K562 (cell line): ENCODE measurements at regions not wholly inside any gene's neighbourhood (a gene's known extent, or its start where the extent isn't known, plus 50 kb on each side); places are given as distances from the start of the nearest gene placed in this dataset.

ENCODE experiments used
- ATAC-seq: fragments of 200-7000 bp; cut with Tn5 transposase; 3 replicates; pipeline ENCODE4 v1.9.1; 2020; ENCODE audit warnings: moderate library complexity
- BruUV-seq: library from RNA; stranded (reverse); fragments of 400-500 nt; replicated peaks from 2 replicates; lab custom pipeline; 2021; lab: Mats Ljungman, UMichigan
- CTCF ChIA-PET: fragments of 300-600 bp; formaldehyde crosslinking; extraction: SDS; loops from one replicate; lab custom pipeline; 2021; ENCODE audit warnings: low intra/inter-chr PET ratio; lab: Yijun Ruan, JAX
- POLR2A ChIA-PET: fragments of 300-600, 350-650 bp; sonication (Branson Sonifier 250); formaldehyde crosslinking; extraction: SDS; loops from one replicate; lab custom pipeline; 2021; ENCODE audit warnings: antibody characterized with exemption, inconsistent platforms; lab: Yijun Ruan, JAX
- DNase-seq, 4 experiments: peaks; one replicate each; pipeline versions ENCODE4 v3.0.0 to v3.0.0-alpha.2; 2011 to 2018; ENCODE audit warnings: low spot score in 3 of 4, mixed read lengths in 3 of 4; ENCODE audit errors: extremely low read depth in 1 of 4
- FAIRE-seq: peaks from 2 replicates; lab custom pipeline; 2011; peaks lifted over from hg19 to GRCh38; lab: Jason Lieb, UNC
- H2AFZ ChIP-seq: 2 replicates; pipeline ENCODE4 v1.6.0; 2011; ENCODE audit warnings: low read depth, low read length, control low read depth, inconsistent platforms
- H3K27ac ChIP-seq: fragments of 200-600 bp; 3 replicates; pipeline ENCODE4 v1.8.0; 2011; ENCODE audit warnings: low read depth, mild to moderate bottlenecking, control low read depth, inconsistent platforms, low read length, moderate library complexity, mixed read lengths; ENCODE audit errors: extremely low read depth
- H3K27me3 ChIP-seq, 2 experiments: fragments of 300-600 bp in 1 of 2; 2 replicates in 1 of 2; 3 replicates in 1 of 2; pipeline versions ENCODE4 v1.6.0 to v1.8.0; 2011; ENCODE audit warnings: inconsistent platforms in 2 of 2, low read length in 2 of 2, mild to moderate bottlenecking in 1 of 2, mixed read lengths in 1 of 2, moderate library complexity in 1 of 2; ENCODE audit not compliant: control insufficient read depth in 2 of 2, insufficient read depth in 2 of 2
- H3K36me3 ChIP-seq: fragments of 300-600 bp; 3 replicates; pipeline ENCODE4 v1.8.0; 2011; ENCODE audit warnings: mild to moderate bottlenecking, low read length, inconsistent platforms; ENCODE audit not compliant: control insufficient read depth, insufficient read depth
- H3K4me1 ChIP-seq, 2 experiments: fragments of 200-600 bp in 1 of 2; replicated peaks in 1 of 2; 2 replicates in 1 of 2; 3 replicates in 1 of 2; pipeline versions ENCODE4 v1.5.1 to v1.8.0; 2011; ENCODE audit warnings: inconsistent platforms in 2 of 2, low read length in 2 of 2, mild to moderate bottlenecking in 1 of 2, mixed read lengths in 1 of 2, moderate library complexity in 1 of 2; ENCODE audit not compliant: control insufficient read depth in 2 of 2, insufficient read depth in 2 of 2
- H3K4me2 ChIP-seq: 2 replicates; pipeline ENCODE4 v1.6.1; 2011; ENCODE audit warnings: low read length, control low read depth, inconsistent platforms, mixed read lengths; ENCODE audit not compliant: insufficient read depth
- H3K4me3 ChIP-seq: fragments of 200-600 bp; sonication (generic), shearing (Covaris generic); 2 replicates; pipeline ENCODE4 v1.5.1; 2016; ENCODE audit warnings: control low read depth, inconsistent platforms
- H3K79me2 ChIP-seq: fragments of 200-600 bp; 3 replicates; pipeline ENCODE4 v1.8.0; 2011; ENCODE audit warnings: low read length, inconsistent platforms; ENCODE audit not compliant: control insufficient read depth, insufficient read depth
- H3K9ac ChIP-seq, 2 experiments: 2 replicates each; pipeline versions ENCODE4 v1.6.0 to v1.6.1; 2011; ENCODE audit warnings: low read depth in 2 of 2, low read length in 2 of 2, control low read depth in 1 of 2, inconsistent platforms in 1 of 2, mild to moderate bottlenecking in 1 of 2, mixed read lengths in 1 of 2; ENCODE audit not compliant: insufficient read depth in 1 of 2
- H3K9me1 ChIP-seq: one replicate; pipeline ENCODE4 v1.6.0; 2011; ENCODE audit warnings: inconsistent platforms, mild to moderate bottlenecking, low read length, moderate library complexity; ENCODE audit not compliant: control insufficient read depth, insufficient read depth
- H3K9me3 ChIP-seq: replicated peaks from 2 replicates; pipeline ENCODE4 v1.5.1; 2011; ENCODE audit warnings: low read depth, low read length, inconsistent platforms; ENCODE audit not compliant: control insufficient read depth, insufficient read depth
- H4K20me1 ChIP-seq: replicated peaks from 2 replicates; pipeline ENCODE4 v1.6.1; 2011; ENCODE audit warnings: low read length, inconsistent platforms, mixed read lengths; ENCODE audit not compliant: control insufficient read depth, insufficient read depth
- CREBBP ChIP-seq: IDR thresholded peaks from one replicate; pipeline ENCODE4 v1.6.1; 2012; ENCODE audit warnings: low read depth, mild to moderate bottlenecking, control low read depth, inconsistent platforms, low read length
- ETV1 ChIP-seq: fragments of 450-650 bp; conservative IDR thresholded peaks from 2 replicates; pipeline ENCODE4 v1.6.1; 2016; ENCODE audit warnings: missing genetic modification characterization, control low read depth, low read depth, missing compliant biosample characterization
- GTF2F1 ChIP-seq: IDR thresholded peaks from 2 replicates; pipeline ENCODE4 v1.6.1; 2011; ENCODE audit warnings: low read depth, low read length, improper control_type of control experiment
- MTA3 ChIP-seq: fragments of 450-650 bp; formaldehyde crosslinking; IDR thresholded peaks from 2 replicates; pipeline ENCODE4 v1.6.1; 2017; ENCODE audit warnings: mild to moderate bottlenecking, borderline replicate concordance
- SLC30A9 ChIP-seq: fragments of 250-450 bp; sonication (Bioruptor Pico); IDR thresholded peaks from 2 replicates; pipeline ENCODE4 v1.8.0; 2022; ENCODE audit warnings: mild to moderate bottlenecking, moderate library complexity
- SMAD1 ChIP-seq: fragments of 150-350 bp; IDR thresholded peaks from 2 replicates; pipeline ENCODE4 v1.6.1; 2014; ENCODE audit warnings: low read length, low read depth; ENCODE audit not compliant: partially characterized antibody
- WGBS: fragments of 100-300 bp; shearing (Covaris generic); methylation state at CpG from one replicate; pipeline ENCODE4 v1.1.6; 2016; ENCODE audit warnings: low coverage, mixed read lengths; ENCODE audit not compliant: insufficient coverage; ENCODE audit errors: missing lambda C conversion rate; 5-methylcytosine and 5-hydroxymethylcytosine counted together
- in situ Hi-C: fragments of 300-500 bp; cut with MboI; formaldehyde crosslinking; loops from 4 replicates; pipeline ENCODE4 v1.15.0; 2018; ENCODE audit warnings: inconsistent platforms, mixed read lengths
- intact Hi-C: fragments of 100-400 bp; cut with micrococcal nuclease; formaldehyde crosslinking; loops from 2 replicates; pipeline ENCODE4 v1.14.2; 2022
- TF ChIP-seq, protein P1 (sequence below): fragments of 250-450 bp; sonication (Bioruptor Pico); IDR thresholded peaks from 2 replicates; pipeline ENCODE4 v1.5.1; 2021; ENCODE audit warnings: mild to moderate bottlenecking
- TF ChIP-seq, protein P2 (sequence below), 2 experiments: fragments of 450-650 bp; conservative IDR thresholded peaks; 2 replicates each; pipeline ENCODE4 v1.6.1; 2017; ENCODE audit warnings: mild to moderate bottlenecking in 2 of 2, moderate library complexity in 2 of 2
- TF ChIP-seq, protein P3 (sequence below), 2 experiments: fragments of 450-650 bp in 1 of 2; sonication (generic) in 1 of 2; formaldehyde crosslinking in 1 of 2; IDR thresholded peaks in 1 of 2; conservative IDR thresholded peaks in 1 of 2; 2 replicates each; pipeline versions ENCODE4 v1.6.1 to v1.8.1; 2016 to 2023; ENCODE audit warnings: mild to moderate bottlenecking in 2 of 2, moderate library complexity in 2 of 2, inconsistent platforms in 1 of 2, missing genetic modification reagents in 1 of 2

DNA sequence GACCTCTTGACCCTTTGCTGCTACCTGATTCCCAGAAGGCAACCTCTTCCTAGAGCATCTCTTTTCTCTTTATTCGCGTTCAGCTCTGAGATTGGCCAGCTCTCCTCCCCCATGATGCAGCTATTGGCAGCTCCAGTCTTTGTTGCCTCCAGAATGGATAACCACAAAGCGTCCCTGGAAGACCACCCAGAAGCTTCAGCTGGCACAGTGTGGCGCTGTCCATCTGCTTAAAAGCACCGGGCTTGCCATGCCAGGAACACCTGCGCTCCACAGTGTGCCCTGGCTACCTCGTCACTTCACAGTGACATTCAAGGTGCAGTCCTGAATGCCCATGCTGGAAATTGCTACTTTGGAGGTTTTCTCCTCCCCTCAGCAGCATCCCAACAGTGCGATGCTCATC is 353.9 kb downstream of the LMO4 start:
- DNase-seq, result no peak
- CTCF ChIA-PET, result no interaction called here
- intact Hi-C loops (no loop called here), in situ Hi-C loops (no loop called here)
- Histone ChIP-seq H3K9me3 (no peaks in the 10 kb centered on the region), H2AFZ (no peak overlapping the region), H3K4me3 (no peak overlapping the region), H3K4me1 (no peaks in the 10 kb centered on the region), H3K9me1 (no peaks in the 10 kb centered on the region), H3K36me3 (no peaks in the 10 kb centered on the region), H4K20me1 (no peaks in the 10 kb centered on the region), H3K27ac (no peak overlapping the region), H3K9ac (no peak overlapping the region), H3K79me2 (no peaks in the 10 kb centered on the region), H3K27me3 (no peaks in the 10 kb centered on the region), H3K4me2 (no peak overlapping the region)
- BruUV-seq, result no TSS peak
- WGBS, result 4% methylated on average over 8 of the region's 8 CpGs
- TF ChIP-seq, protein P1, sequence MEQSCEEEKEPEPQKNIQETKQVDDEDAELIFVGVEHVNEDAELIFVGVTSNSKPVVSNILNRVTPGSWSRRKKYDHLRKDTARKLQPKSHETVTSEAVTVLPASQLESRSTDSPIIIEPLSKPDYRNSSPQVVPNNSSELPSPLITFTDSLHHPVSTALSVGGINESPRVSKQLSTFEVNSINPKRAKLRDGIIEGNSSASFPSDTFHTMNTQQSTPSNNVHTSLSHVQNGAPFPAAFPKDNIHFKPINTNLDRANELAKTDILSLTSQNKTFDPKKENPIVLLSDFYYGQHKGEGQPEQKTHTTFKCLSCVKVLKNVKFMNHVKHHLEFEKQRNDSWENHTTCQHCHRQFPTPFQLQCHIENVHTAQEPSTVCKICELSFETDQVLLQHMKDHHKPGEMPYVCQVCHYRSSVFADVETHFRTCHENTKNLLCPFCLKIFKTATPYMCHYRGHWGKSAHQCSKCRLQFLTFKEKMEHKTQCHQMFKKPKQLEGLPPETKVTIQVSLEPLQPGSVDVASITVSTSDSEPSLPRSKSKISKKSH, result no peak
- TF ChIP-seq SMAD1, result no peak
- no peak for TF ChIP-seq ETV1 (tag)
- TF ChIP-seq GTF2F1, result no peak
- TF ChIP-seq, protein P2, sequence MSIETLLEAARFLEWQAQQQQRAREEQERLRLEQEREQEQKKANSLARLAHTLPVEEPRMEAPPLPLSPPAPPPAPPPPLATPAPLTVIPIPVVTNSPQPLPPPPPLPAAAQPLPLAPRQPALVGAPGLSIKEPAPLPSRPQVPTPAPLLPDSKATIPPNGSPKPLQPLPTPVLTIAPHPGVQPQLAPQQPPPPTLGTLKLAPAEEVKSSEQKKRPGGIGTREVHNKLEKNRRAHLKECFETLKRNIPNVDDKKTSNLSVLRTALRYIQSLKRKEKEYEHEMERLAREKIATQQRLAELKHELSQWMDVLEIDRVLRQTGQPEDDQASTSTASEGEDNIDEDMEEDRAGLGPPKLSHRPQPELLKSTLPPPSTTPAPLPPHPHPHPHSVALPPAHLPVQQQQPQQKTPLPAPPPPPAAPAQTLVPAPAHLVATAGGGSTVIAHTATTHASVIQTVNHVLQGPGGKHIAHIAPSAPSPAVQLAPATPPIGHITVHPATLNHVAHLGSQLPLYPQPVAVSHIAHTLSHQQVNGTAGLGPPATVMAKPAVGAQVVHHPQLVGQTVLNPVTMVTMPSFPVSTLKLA (conservative IDR thresholded peaks at IDR 0.05), result no peak
- TF ChIP-seq, protein P3, sequence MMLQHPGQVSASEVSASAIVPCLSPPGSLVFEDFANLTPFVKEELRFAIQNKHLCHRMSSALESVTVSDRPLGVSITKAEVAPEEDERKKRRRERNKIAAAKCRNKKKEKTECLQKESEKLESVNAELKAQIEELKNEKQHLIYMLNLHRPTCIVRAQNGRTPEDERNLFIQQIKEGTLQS (IDR thresholded peaks at IDR 0.05), result no peak
- TF ChIP-seq, protein P3 (CRISPR knock-in tag; conservative IDR thresholded peaks at IDR 0.05), result no peak
- no peak for TF ChIP-seq SLC30A9 (CRISPR knock-in tag)
- no peak for TF ChIP-seq CREBBP
- TF ChIP-seq MTA3, result no peak
- POLR2A ChIA-PET, result interaction anchor here (0.7 kb wide), 1 partner anchor 53 kb away, joined by 3 read pairs; no protein-coding TSS in a partner anchor
- ATAC-seq, result no peak
- no peak for FAIRE-seq
